PC-3 (cell line): ENCODE measurements at regions not wholly inside any gene's neighbourhood (a gene's known extent, or its start where the extent isn't known, plus 50 kb on each side); places are given as distances from the start of the nearest gene placed in this dataset.
"Not testable (repeated sequence)": the region's sequence is repeated elsewhere in the genome, so short reads cannot be mapped to it uniquely, and the experiment has no call there.

Experiments
- ATAC-seq: fragments of 200-7000 bp; cut with Tn5 transposase; 2 replicates; pipeline ENCODE4 v1.9.1; 2020; ENCODE audit warnings: mild to moderate bottlenecking, moderate library complexity
- BruUV-seq: library from RNA; stranded (reverse); fragments of 400-500 nt; replicated peaks from 2 replicates; lab custom pipeline; 2021; lab: Mats Ljungman, UMichigan
- CTCF ChIA-PET: fragments of 300-600 bp; sonication (Branson Sonifier 250); formaldehyde crosslinking; loops from one replicate; lab custom pipeline; 2022; ENCODE audit warnings: antibody characterized with exemption; lab: Charles Lee
- POLR2A ChIA-PET: fragments of 300-600 bp; sonication (Branson Sonifier 250); formaldehyde crosslinking; loops from one replicate; lab custom pipeline; 2022; ENCODE audit warnings: antibody characterized with exemption; ENCODE audit not compliant: unreplicated experiment; lab: Charles Lee
- DNase-seq: peaks from one replicate; pipeline ENCODE4 v3.0.0-alpha.2; 2015
- H2AFZ ChIP-seq: fragments of 300-600 bp; sonication (generic); 2 replicates; pipeline ENCODE4 v1.6.0; 2016; ENCODE audit warnings: antibody characterized with exemption, low read length
- H3F3A ChIP-seq: fragments of 300-600 bp; sonication (generic); one replicate; pipeline ENCODE4 v1.6.0; 2017; ENCODE audit warnings: antibody characterized with exemption, low read length, control low read depth, mild to moderate bottlenecking; ENCODE audit not compliant: unreplicated experiment
- H3K27ac ChIP-seq: fragments of 300-600 bp; sonication (generic); 2 replicates; pipeline ENCODE4 v1.5.1; 2016; ENCODE audit warnings: mild to moderate bottlenecking, low read length
- H3K27me3 ChIP-seq: fragments of 300-600 bp; sonication (generic); 2 replicates; pipeline ENCODE4 v1.6.1; 2016; ENCODE audit warnings: low read length, mixed read lengths
- H3K36me3 ChIP-seq: fragments of 300-600 bp; sonication (generic); 2 replicates; pipeline ENCODE4 v1.6.1; 2016; ENCODE audit warnings: low read depth, mixed run types, low read length, mixed read lengths
- H3K4me1 ChIP-seq: fragments of 300-600 bp; sonication (generic); 2 replicates; pipeline ENCODE4 v1.5.1; 2016; ENCODE audit warnings: low read length; ENCODE audit not compliant: insufficient read depth
- H3K4me2 ChIP-seq: fragments of 300-600 bp; sonication (generic); 2 replicates; pipeline ENCODE4 v1.6.0; 2016; ENCODE audit warnings: low read length
- H3K4me3 ChIP-seq: fragments of 300-600 bp; sonication (generic); 2 replicates; pipeline ENCODE4 v1.5.1; 2016; ENCODE audit warnings: mild to moderate bottlenecking, low read length, mixed read lengths
- H3K79me2 ChIP-seq: fragments of 300-600 bp; sonication (generic); 2 replicates; pipeline ENCODE4 v1.6.1; 2017; ENCODE audit warnings: low read length, mixed read lengths
- H3K9ac ChIP-seq: fragments of 300-600 bp; sonication (generic); 2 replicates; pipeline ENCODE4 v1.6.0; 2016; ENCODE audit warnings: mild to moderate bottlenecking, low read length
- H3K9me2 ChIP-seq: fragments of 300-600 bp; sonication (generic); replicated peaks from 2 replicates; pipeline ENCODE4 v1.6.1; 2016; ENCODE audit warnings: mixed run types, low read length, mixed read lengths
- H3K9me3 ChIP-seq: fragments of 300-600 bp; sonication (generic); 2 replicates; pipeline ENCODE4 v1.6.1; 2016; ENCODE audit warnings: low read length, mixed read lengths
- H4K20me1 ChIP-seq: fragments of 300-600 bp; sonication (generic); 2 replicates; pipeline ENCODE4 v1.6.1; 2016; ENCODE audit warnings: low read length, mixed read lengths
- intact Hi-C: fragments of 100-400 bp; cut with micrococcal nuclease; formaldehyde crosslinking; loops from 2 replicates; pipeline ENCODE4 v1.9.0; 2023

GRCh38 chr7:35118526-35118925 lies 81.2 kb upstream of the DPY19L1 start:
- H3K4me1 ChIP-seq, H3K4me3 ChIP-seq, H3K36me3 ChIP-seq, POLR2A ChIA-PET, CTCF ChIA-PET, intact Hi-C loops, H3F3A ChIP-seq, H3K9ac ChIP-seq, H4K20me1 ChIP-seq, H3K79me2 ChIP-seq, H3K27ac ChIP-seq, H3K27me3 ChIP-seq, BruUV-seq, H2AFZ ChIP-seq, H3K9me2 ChIP-seq, H3K4me2 ChIP-seq, H3K9me3 ChIP-seq: not testable (repeated sequence)
- ATAC-seq (peak; percentile 40; the same call in 1 of the 2 replicates), DNase-seq (peak; percentile 2)

- H2AFZ ChIP-seq, H4K20me1 ChIP-seq, H3K9ac ChIP-seq, H3K9me2 ChIP-seq, POLR2A ChIA-PET, H3K79me2 ChIP-seq, H3F3A ChIP-seq, H3K27me3 ChIP-seq, H3K9me3 ChIP-seq, H3K4me3 ChIP-seq, CTCF ChIA-PET, intact Hi-C loops, BruUV-seq, H3K27ac ChIP-seq, H3K4me2 ChIP-seq, H3K4me1 ChIP-seq, H3K36me3 ChIP-seq: not testable (repeated sequence)
- ATAC-seq: peak; percentile 91
- peak; percentile 51 for DNase-seq
Observed at GRCh38 chr7:35106667-35107066, 69.4 kb upstream of the DPY19L1 start.

GRCh38 chr7:35105511-35105910 lies 68.2 kb upstream of the DPY19L1 start:
- intact Hi-C loops: not testable (repeated sequence)

GRCh38 chr7:35102845-35103244 lies 65.6 kb upstream of the DPY19L1 start:
- H3F3A ChIP-seq, H3K27me3 ChIP-seq, CTCF ChIA-PET, POLR2A ChIA-PET, H3K27ac ChIP-seq, H3K36me3 ChIP-seq, H3K9me3 ChIP-seq, H2AFZ ChIP-seq, BruUV-seq, intact Hi-C loops, ATAC-seq, H3K4me3 ChIP-seq, H3K4me1 ChIP-seq, H3K4me2 ChIP-seq, H3K79me2 ChIP-seq, H3K9me2 ChIP-seq, H3K9ac ChIP-seq, H4K20me1 ChIP-seq, DNase-seq: not testable (repeated sequence)

More at GRCh38 chr7:35105511-35105910, 68.2 kb upstream of the DPY19L1 start:
- H3K27ac ChIP-seq, ATAC-seq, H3K4me1 ChIP-seq, H3K4me3 ChIP-seq, H3K36me3 ChIP-seq, H3F3A ChIP-seq, H3K9me2 ChIP-seq, H4K20me1 ChIP-seq, H3K4me2 ChIP-seq, CTCF ChIA-PET, H3K79me2 ChIP-seq, H3K9me3 ChIP-seq, H3K27me3 ChIP-seq, POLR2A ChIA-PET, H2AFZ ChIP-seq, H3K9ac ChIP-seq, BruUV-seq, DNase-seq: not testable (repeated sequence)

- H3K9me3 ChIP-seq, H4K20me1 ChIP-seq, H3K9me2 ChIP-seq, ATAC-seq, H3K27ac ChIP-seq, CTCF ChIA-PET, H3K4me2 ChIP-seq, H3F3A ChIP-seq, H3K4me1 ChIP-seq, H3K4me3 ChIP-seq, intact Hi-C loops, H3K79me2 ChIP-seq, H2AFZ ChIP-seq, BruUV-seq, DNase-seq, H3K36me3 ChIP-seq, POLR2A ChIA-PET, H3K27me3 ChIP-seq, H3K9ac ChIP-seq: not testable (repeated sequence)
Observed at GRCh38 chr7:35092961-35093360, 55.7 kb upstream of the DPY19L1 start.
